Gastrocnemius medialis (tissue), 4 donors: ENCODE measurements at regions not wholly inside any gene's neighbourhood (a gene's known extent, or its start where the extent isn't known, plus 50 kb on each side); places are given as distances from the start of the nearest gene placed in this dataset.

Source experiments
- ATAC-seq, 2 donors: fragments of 150-250 bp; one replicate each; pipeline ENCODE4 v1.9.1; 2016
- DNase-seq, 2 donors: peaks; one replicate each; pipeline ENCODE4 v3.0.0-alpha.2; 2019
- H3K27ac ChIP-seq, 4 donors: fragments of 200-600 bp; sonication (generic); 1 replicate in 1 of 4; 2 replicates in 3 of 4; pipeline ENCODE4 v1.5.1; 2016 to 2018; ENCODE audit warnings: mild to moderate bottlenecking in 2 of 4, moderate library complexity in 1 of 4
- H3K27me3 ChIP-seq, 3 donors: fragments of 200-600 bp; sonication (generic) in 2 of 3; 1 replicate in 1 of 3; 2 replicates in 2 of 3; pipeline versions ENCODE4 v1.5.1 to v1.6.0; 2016 to 2019; ENCODE audit warnings: mild to moderate bottlenecking in 1 of 3, moderate library complexity in 1 of 3
- H3K36me3 ChIP-seq, 2 donors: fragments of 200-600 bp; sonication (generic) in 1 of 2; one replicate each; pipeline ENCODE4 v1.5.1; 2017 to 2018
- H3K4me1 ChIP-seq, 2 donors: fragments of 200-600 bp; sonication (generic) in 1 of 2; one replicate each; pipeline ENCODE4 v1.5.1; 2016 to 2017; ENCODE audit warnings: mild to moderate bottlenecking in 2 of 2
- H3K4me3 ChIP-seq, 4 donors: fragments of 200-600 bp; sonication (generic) in 3 of 4; 1 replicate in 1 of 4; 2 replicates in 3 of 4; pipeline ENCODE4 v1.5.1; 2016 to 2019; ENCODE audit warnings: mild to moderate bottlenecking in 2 of 4
- H3K9me3 ChIP-seq, 3 donors: fragments of 200-600 bp; sonication (generic) in 2 of 3; 1 replicate in 1 of 3; 2 replicates in 2 of 3; pipeline ENCODE4 v1.5.1; 2016 to 2019
- POLR2A ChIP-seq, 2 donors: fragments of 450-650 bp; IDR thresholded peaks; one replicate each; pipeline ENCODE4 v1.6.1; 2017; ENCODE audit warnings: antibody characterized with exemption in 2 of 2, mild to moderate bottlenecking in 2 of 2, moderate library complexity in 2 of 2
- in situ Hi-C, 4 donors: fragments of 200-750 bp; cut with MboI; loops; one replicate each; pipeline versions ENCODE4 v1.15.0 to v1.8.0; 2017; ENCODE audit warnings: low sequenced_read_pairs in 4 of 4
- intact Hi-C: fragments of 100-400 bp; cut with DNase I; formaldehyde crosslinking; loops from one replicate; pipeline ENCODE4 v1.15.1; 2023; ENCODE audit warnings: low total_unique reads
- TF ChIP-seq, protein P1 (sequence below), 5 experiments: fragments of 450-650 bp in 3 of 5; fragments of 200-600 bp in 2 of 5; sonication (generic) in 2 of 5; IDR thresholded peaks in 4 of 5; conservative IDR thresholded peaks in 1 of 5; 1 replicate in 4 of 5; 2 replicates in 1 of 5; pipeline ENCODE4 v1.5.1; 2016 to 2019; ENCODE audit warnings: antibody characterized with exemption in 5 of 5, mild to moderate bottlenecking in 3 of 5, moderate library complexity in 3 of 5

DNA sequence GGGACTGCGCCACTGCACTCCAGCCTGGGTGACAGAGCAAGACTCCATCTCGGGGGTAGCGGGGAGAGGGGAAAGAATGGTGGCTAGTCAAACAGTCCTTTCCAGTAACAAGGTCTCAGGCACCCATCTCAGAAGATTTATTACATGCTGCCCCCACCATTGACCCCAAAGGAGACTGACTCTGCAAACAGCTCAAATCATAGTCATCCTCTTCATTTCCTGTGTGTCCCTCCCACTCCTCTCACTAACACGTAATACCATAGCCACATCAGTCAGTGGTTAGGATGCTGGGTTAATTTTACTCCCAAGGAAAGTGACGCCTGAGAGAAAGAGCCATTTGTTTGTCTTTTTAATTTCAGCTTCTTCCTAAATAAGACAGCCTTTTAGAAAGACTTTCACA is 56.6 kb upstream of the BET1 start:
- no peaks in the 10 kb centered on the region for H3K9me3 ChIP-seq

DNA sequence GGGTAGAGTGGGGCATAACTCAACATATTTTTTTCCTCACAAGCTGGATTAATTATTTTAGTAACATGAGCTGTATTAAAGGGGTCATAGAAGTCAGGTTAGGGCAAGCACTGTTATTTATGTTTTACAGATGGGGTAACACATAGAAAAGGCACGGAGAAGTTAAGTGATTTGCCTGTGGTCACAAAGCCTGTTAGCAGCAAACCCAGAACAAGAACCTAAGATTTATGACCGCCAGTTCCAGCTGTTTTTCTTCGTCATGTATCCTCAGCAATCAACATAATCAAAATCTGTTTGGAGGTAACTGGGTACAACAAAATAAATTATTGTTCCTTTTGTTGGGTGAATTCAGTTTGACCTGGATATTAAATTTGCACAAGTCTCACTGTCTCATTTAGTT is 57.2 kb upstream of the BET1 start:
- no peak overlapping the region for H3K4me3 ChIP-seq
- no peaks in the 10 kb centered on the region for H3K27me3 ChIP-seq
- no peak for DNase-seq
- H3K36me3 ChIP-seq = no peaks in the 10 kb centered on the region
- no peak for ATAC-seq
- intact Hi-C loops (no loop called here), in situ Hi-C loops (no loop called here)
- TF ChIP-seq POLR2A (IDR thresholded peaks at IDR 0.05) = no peak
- H3K27ac ChIP-seq = no peak overlapping the region
- no peaks in the 10 kb centered on the region for H3K4me1 ChIP-seq
- H3K9me3 ChIP-seq = no peaks in the 10 kb centered on the region

More for the DNA sequence above, 56.6 kb upstream of the BET1 start:
- in situ Hi-C loops (no loop called here), intact Hi-C loops (no loop called here)
- TF ChIP-seq, protein P1, sequence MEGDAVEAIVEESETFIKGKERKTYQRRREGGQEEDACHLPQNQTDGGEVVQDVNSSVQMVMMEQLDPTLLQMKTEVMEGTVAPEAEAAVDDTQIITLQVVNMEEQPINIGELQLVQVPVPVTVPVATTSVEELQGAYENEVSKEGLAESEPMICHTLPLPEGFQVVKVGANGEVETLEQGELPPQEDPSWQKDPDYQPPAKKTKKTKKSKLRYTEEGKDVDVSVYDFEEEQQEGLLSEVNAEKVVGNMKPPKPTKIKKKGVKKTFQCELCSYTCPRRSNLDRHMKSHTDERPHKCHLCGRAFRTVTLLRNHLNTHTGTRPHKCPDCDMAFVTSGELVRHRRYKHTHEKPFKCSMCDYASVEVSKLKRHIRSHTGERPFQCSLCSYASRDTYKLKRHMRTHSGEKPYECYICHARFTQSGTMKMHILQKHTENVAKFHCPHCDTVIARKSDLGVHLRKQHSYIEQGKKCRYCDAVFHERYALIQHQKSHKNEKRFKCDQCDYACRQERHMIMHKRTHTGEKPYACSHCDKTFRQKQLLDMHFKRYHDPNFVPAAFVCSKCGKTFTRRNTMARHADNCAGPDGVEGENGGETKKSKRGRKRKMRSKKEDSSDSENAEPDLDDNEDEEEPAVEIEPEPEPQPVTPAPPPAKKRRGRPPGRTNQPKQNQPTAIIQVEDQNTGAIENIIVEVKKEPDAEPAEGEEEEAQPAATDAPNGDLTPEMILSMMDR (IDR thresholded peaks at IDR 0.05 in 4 of 5, conservative IDR thresholded peaks at IDR 0.05 in 1 of 5) = no peak
- no peak for TF ChIP-seq POLR2A (IDR thresholded peaks at IDR 0.05)
- Histone ChIP-seq H3K4me3 (no peak overlapping the region), H3K4me1 (no peaks in the 10 kb centered on the region), H3K27me3 (no peaks in the 10 kb centered on the region), H3K36me3 (no peaks in the 10 kb centered on the region), H3K27ac (no peak overlapping the region)
- DNase-seq = no peak
- ATAC-seq = no peak

DNA sequence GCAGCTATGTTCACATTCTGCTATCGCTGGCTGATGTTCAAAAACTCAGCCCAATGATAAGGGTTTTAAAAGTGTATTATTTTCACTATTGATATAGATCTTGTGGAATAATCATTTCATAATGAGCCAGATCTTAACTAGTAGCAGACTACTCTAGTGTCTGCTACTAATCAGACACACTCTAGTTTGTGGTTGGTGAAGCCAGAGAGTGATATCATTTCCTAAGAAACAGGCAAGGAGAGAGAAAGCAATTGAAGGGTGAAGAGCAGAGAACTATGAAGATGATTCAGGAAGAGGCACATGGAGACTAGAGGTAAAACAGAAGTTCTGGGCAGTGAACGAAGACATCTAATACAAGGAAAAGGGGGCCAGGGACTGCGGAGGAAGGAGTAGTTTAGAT is 58.2 kb upstream of the BET1 start:
- no peaks in the 10 kb centered on the region for H3K4me1 ChIP-seq
- DNase-seq (no peak), ATAC-seq (no peak)
- no peak overlapping the region for H3K4me3 ChIP-seq
- H3K27me3 ChIP-seq = no peaks in the 10 kb centered on the region
- intact Hi-C loops (no loop called here), in situ Hi-C loops (no loop called here)
- TF ChIP-seq, protein P1 (IDR thresholded peaks at IDR 0.05 in 4 of 5, conservative IDR thresholded peaks at IDR 0.05 in 1 of 5) = no peak
- TF ChIP-seq POLR2A (IDR thresholded peaks at IDR 0.05) = no peak
- H3K9me3 ChIP-seq = no peaks in the 10 kb centered on the region
- H3K27ac ChIP-seq = no peak overlapping the region
- no peaks in the 10 kb centered on the region for H3K36me3 ChIP-seq

DNA sequence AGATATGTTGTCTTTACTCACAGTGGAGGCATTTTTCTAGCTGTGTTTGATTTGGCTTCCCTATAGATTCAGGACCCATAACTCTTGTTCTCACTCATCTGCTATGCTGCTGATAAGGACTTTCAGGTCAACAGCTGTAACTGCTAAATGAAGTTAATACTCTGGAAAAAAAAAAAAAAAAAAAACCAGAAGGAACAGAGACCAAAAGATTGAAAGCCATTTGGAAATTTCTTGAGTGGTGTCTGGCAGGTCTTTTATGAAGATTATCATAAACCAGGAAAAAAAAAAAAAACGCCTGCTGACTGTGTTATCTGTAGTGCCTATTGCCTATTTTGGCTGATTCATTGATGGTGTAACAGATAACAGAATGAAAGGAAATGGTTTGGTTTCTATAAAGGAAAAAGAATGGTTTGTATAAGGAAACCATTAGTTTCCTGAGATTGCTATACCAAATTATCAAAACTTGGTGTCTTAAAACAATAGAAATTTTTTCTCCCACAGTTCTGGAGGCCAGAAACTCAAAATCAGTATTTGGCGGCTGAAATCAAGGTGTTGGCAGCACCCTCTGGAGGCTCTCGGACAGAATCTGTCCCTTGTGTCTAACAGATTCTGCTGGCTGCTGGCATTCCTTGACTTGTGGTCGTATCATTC is 60.5 kb upstream of the BET1 start:
- H3K4me1 ChIP-seq = no peaks in the 10 kb centered on the region
- in situ Hi-C loops (no loop called here), intact Hi-C loops (no loop called here)
- no peak for DNase-seq
- H3K36me3 ChIP-seq = no peaks in the 10 kb centered on the region
- H3K27me3 ChIP-seq = no peaks in the 10 kb centered on the region
- H3K9me3 ChIP-seq = no peaks in the 10 kb centered on the region
- no peak overlapping the region for H3K27ac ChIP-seq
- TF ChIP-seq, protein P1 (IDR thresholded peaks at IDR 0.05 in 4 of 5, conservative IDR thresholded peaks at IDR 0.05 in 1 of 5) = no peak
- no peak for TF ChIP-seq POLR2A (IDR thresholded peaks at IDR 0.05)
- H3K4me3 ChIP-seq = no peak overlapping the region
- ATAC-seq = no peak

DNA sequence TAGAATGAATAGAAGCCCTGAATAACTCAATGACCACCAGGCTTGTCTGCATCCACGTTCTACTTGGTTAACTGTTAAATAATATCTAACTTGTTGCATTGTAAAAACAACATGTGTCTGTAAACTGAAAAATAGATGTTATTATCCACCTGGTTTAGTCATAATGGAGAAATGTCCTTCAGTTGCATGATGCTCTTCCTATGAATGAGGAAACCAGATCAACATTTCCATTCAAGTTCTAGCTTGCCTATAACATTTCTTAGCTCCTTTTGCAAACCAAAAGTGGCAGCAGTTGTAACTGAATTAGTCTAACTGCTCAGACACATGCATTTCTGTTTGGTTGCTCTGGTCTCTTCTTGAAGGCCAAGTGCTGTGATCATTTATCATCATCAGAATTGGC is 62.9 kb upstream of the BET1 start:
- H3K9me3 ChIP-seq = no peaks in the 10 kb centered on the region
- H3K4me1 ChIP-seq = no peaks in the 10 kb centered on the region
- ATAC-seq (no peak), DNase-seq (no peak)
- no peak for TF ChIP-seq POLR2A (IDR thresholded peaks at IDR 0.05)
- TF ChIP-seq, protein P1 (IDR thresholded peaks at IDR 0.05 in 4 of 5, conservative IDR thresholded peaks at IDR 0.05 in 1 of 5) = no peak
- H3K36me3 ChIP-seq = no peaks in the 10 kb centered on the region
- no peaks in the 10 kb centered on the region for H3K27me3 ChIP-seq
- in situ Hi-C loops (no loop called here), intact Hi-C loops (no loop called here)
- H3K4me3 ChIP-seq = no peak overlapping the region
- no peak overlapping the region for H3K27ac ChIP-seq
